ENCODE measurements at regions not wholly inside any gene's neighbourhood (a gene's known extent, or its start where the extent isn't known, plus 50 kb on each side); places are given as distances from the start of the nearest gene placed in this dataset.

- no peak overlapping the region for H3K4me3 ChIP-seq (ENCODE audit: insufficient read depth, low read length, poor library complexity, severe bottlenecking)
- no peak overlapping the region for H3K27ac ChIP-seq (ENCODE audit: low read depth, low read length)
- no peaks in the 10 kb centered on the region for H3F3A ChIP-seq (ENCODE audit: insufficient read depth)
- no peaks in the 10 kb centered on the region for H3K27me3 ChIP-seq (ENCODE audit: low read length)
- TF ChIP-seq EZH2phosphoT487 (conservative IDR thresholded peaks at IDR 0.05; ENCODE audit: low read length), result no peak
- TF ChIP-seq, protein P1, sequence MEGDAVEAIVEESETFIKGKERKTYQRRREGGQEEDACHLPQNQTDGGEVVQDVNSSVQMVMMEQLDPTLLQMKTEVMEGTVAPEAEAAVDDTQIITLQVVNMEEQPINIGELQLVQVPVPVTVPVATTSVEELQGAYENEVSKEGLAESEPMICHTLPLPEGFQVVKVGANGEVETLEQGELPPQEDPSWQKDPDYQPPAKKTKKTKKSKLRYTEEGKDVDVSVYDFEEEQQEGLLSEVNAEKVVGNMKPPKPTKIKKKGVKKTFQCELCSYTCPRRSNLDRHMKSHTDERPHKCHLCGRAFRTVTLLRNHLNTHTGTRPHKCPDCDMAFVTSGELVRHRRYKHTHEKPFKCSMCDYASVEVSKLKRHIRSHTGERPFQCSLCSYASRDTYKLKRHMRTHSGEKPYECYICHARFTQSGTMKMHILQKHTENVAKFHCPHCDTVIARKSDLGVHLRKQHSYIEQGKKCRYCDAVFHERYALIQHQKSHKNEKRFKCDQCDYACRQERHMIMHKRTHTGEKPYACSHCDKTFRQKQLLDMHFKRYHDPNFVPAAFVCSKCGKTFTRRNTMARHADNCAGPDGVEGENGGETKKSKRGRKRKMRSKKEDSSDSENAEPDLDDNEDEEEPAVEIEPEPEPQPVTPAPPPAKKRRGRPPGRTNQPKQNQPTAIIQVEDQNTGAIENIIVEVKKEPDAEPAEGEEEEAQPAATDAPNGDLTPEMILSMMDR (IDR thresholded peaks at IDR 0.05; ENCODE audit: insufficient read depth, low read length, poor library complexity, severe bottlenecking), result no peak
- no peaks in the 10 kb centered on the region for H3K9me3 ChIP-seq (ENCODE audit: insufficient read depth, low read length)
- H3K79me2 ChIP-seq (ENCODE audit: insufficient read depth, low read length), result no peaks in the 10 kb centered on the region
- no peaks in the 10 kb centered on the region for H4K20me1 ChIP-seq (ENCODE audit: low read depth, low read length)
- no peaks in the 10 kb centered on the region for H3K9me2 ChIP-seq (replicated peaks; ENCODE audit: insufficient read depth, low read length)
- H3K36me3 ChIP-seq (ENCODE audit: low read length), result no peaks in the 10 kb centered on the region
- no peak overlapping the region for H2AFZ ChIP-seq (ENCODE audit: low read depth, low read length, severe bottlenecking)
- H3K9ac ChIP-seq (ENCODE audit: low read length), result no peak overlapping the region
- no peak overlapping the region for H3K4me2 ChIP-seq (ENCODE audit: low read depth, low read length, poor library complexity, severe bottlenecking)
Observed at GRCh38 chr10:10794791-10795191, 222.9 kb upstream of the CELF2 start.

DNA sequence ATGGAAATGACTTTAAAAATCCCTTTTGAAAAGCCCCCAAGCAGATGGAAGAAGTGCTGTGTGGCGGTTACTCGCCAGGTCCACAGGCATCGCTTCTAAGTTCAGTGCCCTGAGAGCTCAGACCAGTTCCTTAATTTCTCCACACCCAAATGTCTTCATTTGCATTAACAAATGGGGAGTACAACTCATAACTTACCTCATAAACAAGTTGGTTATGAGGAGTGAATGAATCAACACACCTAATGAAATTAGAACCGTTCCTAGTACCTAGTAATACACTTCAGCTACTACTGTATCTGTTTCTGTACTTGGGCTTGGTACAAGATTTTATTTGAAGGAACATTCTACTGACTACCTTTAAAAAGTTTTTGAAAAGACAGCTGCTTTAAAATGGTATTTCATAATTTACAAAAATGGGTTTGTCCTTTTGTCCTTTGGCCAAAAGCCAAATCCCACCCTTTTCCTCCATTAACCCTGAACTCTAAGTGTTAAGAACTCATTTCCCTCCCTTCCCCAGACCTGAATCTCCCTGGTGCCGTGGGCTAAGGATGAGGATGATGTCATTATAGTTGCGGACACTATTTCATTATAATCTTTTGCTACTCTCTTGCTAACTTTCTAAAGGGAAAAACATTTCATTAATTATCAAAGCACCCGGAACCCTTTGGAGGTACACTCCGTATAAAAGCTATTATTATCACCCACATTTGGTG, 221.5 kb upstream of the CELF2 start:
- Histone ChIP-seq H3K9me2 (replicated peaks; ENCODE audit: insufficient read depth, low read length) (no peaks in the 10 kb centered on the region), H3F3A (ENCODE audit: insufficient read depth) (no peaks in the 10 kb centered on the region), H3K4me3 (ENCODE audit: insufficient read depth, low read length, poor library complexity, severe bottlenecking) (no peak overlapping the region), H3K36me3 (ENCODE audit: low read length) (no peaks in the 10 kb centered on the region), H3K9me3 (ENCODE audit: insufficient read depth, low read length) (no peaks in the 10 kb centered on the region), H3K27ac (ENCODE audit: low read depth, low read length) (no peak overlapping the region), H3K9ac (ENCODE audit: low read length) (no peak overlapping the region), H3K4me2 (ENCODE audit: low read depth, low read length, poor library complexity, severe bottlenecking) (no peak overlapping the region), H3K79me2 (ENCODE audit: insufficient read depth, low read length) (no peaks in the 10 kb centered on the region), H3K27me3 (ENCODE audit: low read length) (no peaks in the 10 kb centered on the region), H2AFZ (ENCODE audit: low read depth, low read length, severe bottlenecking) (no peak overlapping the region), H4K20me1 (ENCODE audit: low read depth, low read length) (no peaks in the 10 kb centered on the region)
- TF ChIP-seq, protein P1 (IDR thresholded peaks at IDR 0.05; ENCODE audit: insufficient read depth, low read length, poor library complexity, severe bottlenecking), result no peak
- no peak for TF ChIP-seq EZH2phosphoT487 (conservative IDR thresholded peaks at IDR 0.05; ENCODE audit: low read length)

- H3K4me3 ChIP-seq (ENCODE audit: insufficient read depth, low read length, poor library complexity, severe bottlenecking), result no peak overlapping the region
- no peak overlapping the region for H3K27ac ChIP-seq (ENCODE audit: low read depth, low read length)
- no peaks in the 10 kb centered on the region for H4K20me1 ChIP-seq (ENCODE audit: low read depth, low read length)
- no peak overlapping the region for H3K4me2 ChIP-seq (ENCODE audit: low read depth, low read length, poor library complexity, severe bottlenecking)
- H3K9me2 ChIP-seq (replicated peaks; ENCODE audit: insufficient read depth, low read length), result no peaks in the 10 kb centered on the region
- H2AFZ ChIP-seq (ENCODE audit: low read depth, low read length, severe bottlenecking), result no peak overlapping the region
- H3K27me3 ChIP-seq (ENCODE audit: low read length), result no peaks in the 10 kb centered on the region
- H3F3A ChIP-seq (ENCODE audit: insufficient read depth), result no peaks in the 10 kb centered on the region
- H3K9ac ChIP-seq (ENCODE audit: low read length), result no peak overlapping the region
- H3K79me2 ChIP-seq (ENCODE audit: insufficient read depth, low read length), result no peaks in the 10 kb centered on the region
- TF ChIP-seq EZH2phosphoT487 (conservative IDR thresholded peaks at IDR 0.05; ENCODE audit: low read length), result no peak
- TF ChIP-seq, protein P1 (IDR thresholded peaks at IDR 0.05; ENCODE audit: insufficient read depth, low read length, poor library complexity, severe bottlenecking), result no peak
- no peaks in the 10 kb centered on the region for H3K36me3 ChIP-seq (ENCODE audit: low read length)
- H3K9me3 ChIP-seq (ENCODE audit: insufficient read depth, low read length), result no peaks in the 10 kb centered on the region
Observed at GRCh38 chr10:10796774-10797415, 220.8 kb upstream of the CELF2 start.
